ENCODE measurements at regions not wholly inside any gene's neighbourhood (a gene's known extent, or its start where the extent isn't known, plus 50 kb on each side); places are given as distances from the start of the nearest gene placed in this dataset.
"Not testable (repeated sequence)": the region's sequence is repeated elsewhere in the genome, so short reads cannot be mapped to it uniquely, and the experiment has no call there.

- H3K4me1 Mint-ChIP-seq: no peaks in the 10 kb centered on the region
- H3K4me3 Mint-ChIP-seq: no peak overlapping the region
- no peak for TF ChIP-seq CTCF (IDR thresholded peaks at IDR 0.05)
- no peak for DNase-seq
- H3K27ac Mint-ChIP-seq: no peak overlapping the region
- H3K27me3 Mint-ChIP-seq (ENCODE audit: low read depth, poor library complexity): peaks cover 5% of the 10 kb centered on the region
- H3K36me3 Mint-ChIP-seq (ENCODE audit: low read depth): peaks cover 13% of the 10 kb centered on the region
- peaks cover 58% of the 10 kb centered on the region for H3K9me3 Mint-ChIP-seq
These were observed 259.7 kb downstream of the RFPL4B start for GRCh38 chr6:112606656-112607435.

- Mint-ChIP-seq H3K36me3 (ENCODE audit: low read depth) (peaks cover 13% of the 10 kb centered on the region), H3K9me3 (peaks cover 42% of the 10 kb centered on the region)
- H3K4me3 Mint-ChIP-seq; H3K27ac Mint-ChIP-seq; DNase-seq; H3K4me1 Mint-ChIP-seq; H3K27me3 Mint-ChIP-seq (ENCODE audit: low read depth, poor library complexity): not testable (repeated sequence)
These were observed 261.8 kb downstream of the RFPL4B start for GRCh38 chr6:112608925-112609324.

GRCh38 chr6:112613410-112613809, 266.3 kb downstream of the RFPL4B start:
- Mint-ChIP-seq H3K27me3 (ENCODE audit: low read depth, poor library complexity) (peaks cover 8% of the 10 kb centered on the region), H3K4me3 (no peak overlapping the region), H3K36me3 (ENCODE audit: low read depth) (peaks cover 9% of the 10 kb centered on the region), H3K27ac (no peak overlapping the region), H3K4me1 (no peaks in the 10 kb centered on the region), H3K9me3 (peaks cover 21% of the 10 kb centered on the region)
- no peak for TF ChIP-seq CTCF (IDR thresholded peaks at IDR 0.05)
- no peak for DNase-seq

GRCh38 chr6:112618849-112619248, 271.7 kb downstream of the RFPL4B start:
- Mint-ChIP-seq H3K4me3 (no peak overlapping the region), H3K27me3 (ENCODE audit: low read depth, poor library complexity) (peaks cover 8% of the 10 kb centered on the region), H3K27ac (no peak overlapping the region), H3K4me1 (peaks cover 4% of the 10 kb centered on the region), H3K36me3 (ENCODE audit: low read depth) (no peaks in the 10 kb centered on the region), H3K9me3 (no peaks in the 10 kb centered on the region)
- no peak for TF ChIP-seq CTCF (IDR thresholded peaks at IDR 0.05)
- peak; percentile 11 for DNase-seq

- Mint-ChIP-seq H3K4me1 (peaks cover 4% of the 10 kb centered on the region), H3K9me3 (no peaks in the 10 kb centered on the region), H3K27ac (no peak overlapping the region), H3K36me3 (ENCODE audit: low read depth) (no peaks in the 10 kb centered on the region), H3K27me3 (ENCODE audit: low read depth, poor library complexity) (peaks cover 8% of the 10 kb centered on the region), H3K4me3 (no peak overlapping the region)
- TF ChIP-seq CTCF (IDR thresholded peaks at IDR 0.05): no peak
- DNase-seq: no peak
These were observed 273.9 kb downstream of the RFPL4B start for GRCh38 chr6:112620812-112621569.

GRCh38 chr6:112622036-112622435, 274.9 kb downstream of the RFPL4B start:
- no peaks in the 10 kb centered on the region for H3K36me3 Mint-ChIP-seq (ENCODE audit: low read depth)
- H3K9me3 Mint-ChIP-seq: no peaks in the 10 kb centered on the region
- H3K27ac Mint-ChIP-seq: no peak overlapping the region
- DNase-seq: no peak
- no peak overlapping the region for H3K4me3 Mint-ChIP-seq
- H3K4me1 Mint-ChIP-seq: peaks cover 4% of the 10 kb centered on the region
- peaks cover 6% of the 10 kb centered on the region for H3K27me3 Mint-ChIP-seq (ENCODE audit: low read depth, poor library complexity)
- TF ChIP-seq CTCF (IDR thresholded peaks at IDR 0.05): no peak

Measured in nephron progenitor cell (in vitro differentiated cells).